Transverse colon (tissue), 4 donors: ENCODE measurements at regions not wholly inside any gene's neighbourhood (a gene's known extent, or its start where the extent isn't known, plus 50 kb on each side); places are given as distances from the start of the nearest gene placed in this dataset.
A peak's percentile ranks its signal among the peaks of the same experiment; 100 is the strongest.

Source experiments
- DNase-seq: peaks from one replicate; pipeline ENCODE4 v3.0.0-alpha.2; 2019
- H3K27ac ChIP-seq, 4 donors: fragments of 200-600 bp; sonication (generic); 2 replicates each; pipeline ENCODE4 v1.5.1; 2016 to 2018; ENCODE audit warnings: inconsistent platforms in 4 of 4
- H3K27me3 ChIP-seq: fragments of 200-600 bp; sonication (generic); 2 replicates; pipeline ENCODE4 v1.5.1; 2017; ENCODE audit warnings: inconsistent platforms
- H3K36me3 ChIP-seq, 4 donors: fragments of 200-600 bp; sonication (generic); 2 replicates each; pipeline ENCODE4 v1.5.1; 2017 to 2019; ENCODE audit warnings: inconsistent platforms in 4 of 4
- H3K4me1 ChIP-seq, 4 donors: fragments of 200-600 bp; sonication (generic); 2 replicates each; pipeline ENCODE4 v1.5.1; 2017 to 2020; ENCODE audit warnings: inconsistent platforms in 4 of 4
- H3K4me3 ChIP-seq, 4 donors: fragments of 200-600 bp; sonication (generic); 1 replicate in 1 of 4; 2 replicates in 3 of 4; pipeline versions ENCODE4 v1.5.1 to v1.6.1; 2017 to 2019; ENCODE audit warnings: inconsistent platforms in 4 of 4
- H3K9me3 ChIP-seq, 2 donors: fragments of 200-600 bp; sonication (generic); 2 replicates each; pipeline ENCODE4 v1.5.1; 2017 to 2019; ENCODE audit warnings: inconsistent platforms in 2 of 2
- CTCF ChIP-seq, 5 experiments: fragments of 200-600 bp in 3 of 5; fragments of 450-650 bp in 2 of 5; sonication (generic) in 3 of 5; IDR thresholded peaks; 1 replicate in 2 of 5; 2 replicates in 3 of 5; pipeline ENCODE4 v1.5.1; 2016 to 2017; ENCODE audit warnings: antibody characterized with exemption in 5 of 5, inconsistent platforms in 3 of 5, mild to moderate bottlenecking in 2 of 5, moderate library complexity in 1 of 5
- EP300 ChIP-seq: sonication (generic); formaldehyde crosslinking; IDR thresholded peaks from one replicate; pipeline ENCODE4 v1.6.1; 2017; ENCODE audit warnings: antibody characterized with exemption, low read depth
- POLR2A ChIP-seq: fragments of 450-650 bp; IDR thresholded peaks from one replicate; pipeline ENCODE4 v1.6.1; 2016; ENCODE audit warnings: antibody characterized with exemption, mild to moderate bottlenecking, moderate library complexity
- POLR2AphosphoS5 ChIP-seq, 3 donors: sonication (generic); formaldehyde crosslinking; IDR thresholded peaks; one replicate each; pipeline ENCODE4 v1.6.1; 2016; ENCODE audit warnings: antibody characterized with exemption in 3 of 3
- WGBS, 2 donors: methylation state at CpG; one replicate each; pipeline ENCODE4 v1.1.5; 2018; ENCODE audit warnings: low coverage in 1 of 2; 5-methylcytosine and 5-hydroxymethylcytosine counted together
- in situ Hi-C, 4 donors: fragments of 200-750 bp; cut with MboI; loops; one replicate each; pipeline versions ENCODE4 v1.15.0 to v1.15.1; 2017; ENCODE audit warnings: low sequenced_read_pairs in 3 of 4, low pct_ligation_motif_present in 1 of 4, low pct_unique_long_range_greater_than_20kb in 1 of 4
- intact Hi-C: fragments of 100-400 bp; cut with DNase I; formaldehyde crosslinking; loops from one replicate; pipeline ENCODE4 v1.15.1; 2023; ENCODE audit warnings: low total_unique reads

DNA sequence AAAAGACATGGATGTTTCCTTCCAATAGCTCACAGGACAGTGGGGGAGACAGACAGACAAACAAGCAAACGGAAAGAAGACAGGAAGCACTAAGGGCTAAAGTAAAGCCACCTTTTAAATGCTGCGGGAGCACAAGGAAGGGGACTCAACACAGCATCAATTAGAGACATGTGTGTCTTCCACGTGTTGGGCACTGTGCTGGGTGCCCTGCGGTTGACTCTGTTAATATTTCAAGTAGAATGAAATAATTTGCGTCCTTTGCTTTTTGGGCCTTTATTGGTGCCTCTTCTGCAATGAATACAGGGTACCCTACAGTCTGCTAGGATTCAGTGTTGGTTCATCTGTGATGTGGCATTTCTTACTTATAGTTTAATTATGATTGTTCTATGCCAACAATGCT lies 90.9 kb upstream of the CPM start:
- peak overlapping the region in 3 of 4 donors; percentile 9 to 57 (median 50) for H3K27ac ChIP-seq
- no peaks in the 10 kb centered on the region for H3K27me3 ChIP-seq
- no peaks in the 10 kb centered on the region for H3K9me3 ChIP-seq
- intact Hi-C loops (no loop called here), in situ Hi-C loops (no loop called here)
- H3K4me3 ChIP-seq, result no peak overlapping the region
- peaks cover 0 to 16% (median 7%) of the 10 kb centered on the region in 4 donors for H3K4me1 ChIP-seq
- no peak for TF ChIP-seq EP300
- TF ChIP-seq POLR2AphosphoS5 (IDR thresholded peaks at IDR 0.05), result no peak
- no peak for TF ChIP-seq POLR2A
- no peak for TF ChIP-seq CTCF (IDR thresholded peaks at IDR 0.05)
- no peaks in the 10 kb centered on the region for H3K36me3 ChIP-seq
- WGBS, 2 donors, result 81 to 94% methylated on average over 3 to 5 of the region's 5 CpGs
- DNase-seq, result no peak

DNA sequence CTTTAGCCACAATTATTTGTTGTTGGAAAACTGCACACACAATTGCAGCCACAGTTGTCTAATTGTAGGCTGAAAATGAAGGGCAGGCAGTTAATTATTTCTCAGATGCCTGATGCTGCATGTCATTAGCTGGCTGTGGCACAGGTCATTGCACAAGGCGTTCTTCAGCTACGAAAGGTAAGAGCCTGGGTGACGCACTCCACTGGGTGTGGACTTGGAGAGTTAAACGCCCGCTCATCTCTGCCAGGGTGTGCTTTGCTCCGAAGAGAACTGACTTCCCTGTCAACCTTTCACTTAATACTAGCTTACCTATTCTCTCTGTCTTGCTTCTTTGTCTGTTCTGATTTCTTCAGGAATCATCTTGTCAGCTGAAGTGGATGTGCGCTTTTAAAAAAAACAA lies 91.4 kb upstream of the CPM start:
- in situ Hi-C loops (no loop called here), intact Hi-C loops (no loop called here)
- TF ChIP-seq POLR2AphosphoS5 (IDR thresholded peaks at IDR 0.05) (peak in 2 of 3 donors; percentile 32 to 57), EP300 (no peak), POLR2A (no peak), CTCF (IDR thresholded peaks at IDR 0.05) (no peak)
- DNase-seq, result peak; percentile 92
- H3K9me3 ChIP-seq, result no peaks in the 10 kb centered on the region
- no peak overlapping the region for H3K4me3 ChIP-seq
- no peaks in the 10 kb centered on the region for H3K27me3 ChIP-seq
- WGBS, 2 donors, result 36 to 59% methylated on average over 1 to 7 of the region's 7 CpGs
- peak overlapping the region; percentile 50 to 75 (median 54) for H3K27ac ChIP-seq
- H3K36me3 ChIP-seq, result no peaks in the 10 kb centered on the region
- H3K4me1 ChIP-seq, result peaks cover 0 to 16% (median 7%) of the 10 kb centered on the region in 4 donors

DNA sequence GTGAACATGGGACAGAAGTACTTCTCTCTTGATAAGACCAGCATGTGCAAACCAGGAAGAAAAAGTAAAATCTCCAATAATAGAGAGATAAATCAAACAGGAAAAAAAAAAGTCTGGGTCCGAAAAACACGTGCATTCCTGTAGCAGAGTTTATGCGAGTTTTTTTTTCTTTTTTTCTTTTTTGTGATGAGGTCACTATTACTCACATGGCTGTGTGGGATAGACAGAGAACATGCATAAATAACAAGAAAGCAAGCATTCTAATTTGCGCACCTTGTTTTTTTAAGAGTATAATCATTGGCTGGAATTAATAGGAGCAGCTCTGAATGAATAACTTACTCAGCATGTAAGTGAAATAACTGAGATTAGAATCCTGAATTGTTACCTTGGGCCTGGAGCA lies 91.9 kb upstream of the CPM start:
- TF ChIP-seq EP300 (no peak), CTCF (IDR thresholded peaks at IDR 0.05) (no peak), POLR2A (no peak), POLR2AphosphoS5 (IDR thresholded peaks at IDR 0.05) (no peak)
- no peaks in the 10 kb centered on the region for H3K27me3 ChIP-seq
- H3K4me1 ChIP-seq, result peaks cover 0 to 16% (median 7%) of the 10 kb centered on the region in 4 donors
- 59 to 61% methylated on average over 4 of the region's 4 CpGs for WGBS, 2 donors
- DNase-seq, result no peak
- intact Hi-C loops, result no loop called here
- H3K9me3 ChIP-seq, result no peaks in the 10 kb centered on the region
- H3K27ac ChIP-seq, result peak overlapping the region; percentile 50 to 75 (median 54)
- H3K36me3 ChIP-seq, result no peaks in the 10 kb centered on the region
- in situ Hi-C loops, result no loop called here
- no peak overlapping the region for H3K4me3 ChIP-seq

DNA sequence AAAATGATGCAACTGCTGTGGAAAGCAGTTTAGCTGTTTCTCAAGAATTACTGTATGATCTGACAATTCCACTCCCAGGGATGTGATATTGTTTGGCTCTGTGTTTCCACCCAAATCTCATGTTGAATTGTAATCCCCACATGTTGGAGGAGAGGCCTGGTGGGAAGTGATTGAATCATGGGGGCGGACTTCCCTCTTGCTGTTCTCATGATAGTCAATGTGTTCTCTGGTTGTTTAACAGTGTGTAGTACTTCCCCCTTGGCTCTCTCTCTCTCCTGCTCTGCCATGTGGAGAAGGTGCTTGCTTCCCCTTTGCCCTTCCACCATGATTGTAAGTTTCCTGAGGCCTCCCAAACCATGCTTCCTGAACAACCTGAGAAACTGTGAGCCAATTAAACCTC lies 93.4 kb upstream of the CPM start:
- in situ Hi-C loops (no loop called here), intact Hi-C loops (no loop called here)
- no peak for DNase-seq
- Histone ChIP-seq H3K4me3 (no peak overlapping the region), H3K9me3 (no peaks in the 10 kb centered on the region), H3K27me3 (no peaks in the 10 kb centered on the region), H3K27ac (no peak overlapping the region), H3K36me3 (no peaks in the 10 kb centered on the region), H3K4me1 (peaks cover 0 to 16% (median 7%) of the 10 kb centered on the region in 4 donors)
- WGBS, 2 donors, result 81 to 100% methylated on average over 1 of the region's 1 CpG
- no peak for TF ChIP-seq POLR2AphosphoS5 (IDR thresholded peaks at IDR 0.05)
- TF ChIP-seq CTCF (IDR thresholded peaks at IDR 0.05), result no peak
